ENCODE measurements at regions not wholly inside any gene's neighbourhood (a gene's known extent, or its start where the extent isn't known, plus 50 kb on each side); places are given as distances from the start of the nearest gene placed in this dataset.

DNA sequence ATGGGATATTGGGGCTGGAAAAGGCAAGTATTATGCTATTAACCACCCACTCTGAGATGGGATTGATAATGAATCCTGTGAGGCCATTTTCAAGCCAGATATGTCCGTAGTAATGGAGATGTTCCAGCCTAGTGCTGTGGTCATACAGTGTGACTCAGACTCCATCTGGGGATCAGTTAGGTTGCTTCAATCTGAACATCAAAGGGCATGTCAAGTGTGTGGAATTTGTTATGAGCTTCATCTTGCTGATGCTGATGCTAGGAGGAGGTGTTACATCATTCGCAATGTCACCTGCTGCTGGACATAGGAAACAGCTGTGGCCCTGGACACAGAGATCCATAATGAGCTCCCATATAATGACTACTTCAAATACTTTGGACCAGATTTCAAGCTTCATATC, 144.7 kb downstream of the PLCE1 start:
- no peak for TF ChIP-seq GABPA (IDR thresholded peaks at IDR 0.05; ENCODE audit: low read depth)
- TF ChIP-seq, protein P1, sequence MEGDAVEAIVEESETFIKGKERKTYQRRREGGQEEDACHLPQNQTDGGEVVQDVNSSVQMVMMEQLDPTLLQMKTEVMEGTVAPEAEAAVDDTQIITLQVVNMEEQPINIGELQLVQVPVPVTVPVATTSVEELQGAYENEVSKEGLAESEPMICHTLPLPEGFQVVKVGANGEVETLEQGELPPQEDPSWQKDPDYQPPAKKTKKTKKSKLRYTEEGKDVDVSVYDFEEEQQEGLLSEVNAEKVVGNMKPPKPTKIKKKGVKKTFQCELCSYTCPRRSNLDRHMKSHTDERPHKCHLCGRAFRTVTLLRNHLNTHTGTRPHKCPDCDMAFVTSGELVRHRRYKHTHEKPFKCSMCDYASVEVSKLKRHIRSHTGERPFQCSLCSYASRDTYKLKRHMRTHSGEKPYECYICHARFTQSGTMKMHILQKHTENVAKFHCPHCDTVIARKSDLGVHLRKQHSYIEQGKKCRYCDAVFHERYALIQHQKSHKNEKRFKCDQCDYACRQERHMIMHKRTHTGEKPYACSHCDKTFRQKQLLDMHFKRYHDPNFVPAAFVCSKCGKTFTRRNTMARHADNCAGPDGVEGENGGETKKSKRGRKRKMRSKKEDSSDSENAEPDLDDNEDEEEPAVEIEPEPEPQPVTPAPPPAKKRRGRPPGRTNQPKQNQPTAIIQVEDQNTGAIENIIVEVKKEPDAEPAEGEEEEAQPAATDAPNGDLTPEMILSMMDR (IDR thresholded peaks at IDR 0.05; ENCODE audit: insufficient read depth, low read length): no peak
- TF ChIP-seq, protein P2, sequence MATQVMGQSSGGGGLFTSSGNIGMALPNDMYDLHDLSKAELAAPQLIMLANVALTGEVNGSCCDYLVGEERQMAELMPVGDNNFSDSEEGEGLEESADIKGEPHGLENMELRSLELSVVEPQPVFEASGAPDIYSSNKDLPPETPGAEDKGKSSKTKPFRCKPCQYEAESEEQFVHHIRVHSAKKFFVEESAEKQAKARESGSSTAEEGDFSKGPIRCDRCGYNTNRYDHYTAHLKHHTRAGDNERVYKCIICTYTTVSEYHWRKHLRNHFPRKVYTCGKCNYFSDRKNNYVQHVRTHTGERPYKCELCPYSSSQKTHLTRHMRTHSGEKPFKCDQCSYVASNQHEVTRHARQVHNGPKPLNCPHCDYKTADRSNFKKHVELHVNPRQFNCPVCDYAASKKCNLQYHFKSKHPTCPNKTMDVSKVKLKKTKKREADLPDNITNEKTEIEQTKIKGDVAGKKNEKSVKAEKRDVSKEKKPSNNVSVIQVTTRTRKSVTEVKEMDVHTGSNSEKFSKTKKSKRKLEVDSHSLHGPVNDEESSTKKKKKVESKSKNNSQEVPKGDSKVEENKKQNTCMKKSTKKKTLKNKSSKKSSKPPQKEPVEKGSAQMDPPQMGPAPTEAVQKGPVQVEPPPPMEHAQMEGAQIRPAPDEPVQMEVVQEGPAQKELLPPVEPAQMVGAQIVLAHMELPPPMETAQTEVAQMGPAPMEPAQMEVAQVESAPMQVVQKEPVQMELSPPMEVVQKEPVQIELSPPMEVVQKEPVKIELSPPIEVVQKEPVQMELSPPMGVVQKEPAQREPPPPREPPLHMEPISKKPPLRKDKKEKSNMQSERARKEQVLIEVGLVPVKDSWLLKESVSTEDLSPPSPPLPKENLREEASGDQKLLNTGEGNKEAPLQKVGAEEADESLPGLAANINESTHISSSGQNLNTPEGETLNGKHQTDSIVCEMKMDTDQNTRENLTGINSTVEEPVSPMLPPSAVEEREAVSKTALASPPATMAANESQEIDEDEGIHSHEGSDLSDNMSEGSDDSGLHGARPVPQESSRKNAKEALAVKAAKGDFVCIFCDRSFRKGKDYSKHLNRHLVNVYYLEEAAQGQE (IDR thresholded peaks at IDR 0.05; ENCODE audit: insufficient replicate concordance, low read depth): no peak
- no peak for TF ChIP-seq POLR2AphosphoS5 (IDR thresholded peaks at IDR 0.05; ENCODE audit: low read depth)
- no peak for TF ChIP-seq SPI1 (IDR thresholded peaks at IDR 0.05; ENCODE audit: borderline replicate concordance, low read depth)
